ENCODE measurements at regions not wholly inside any gene's neighbourhood (a gene's known extent, or its start where the extent isn't known, plus 50 kb on each side); places are given as distances from the start of the nearest gene placed in this dataset.

DNA sequence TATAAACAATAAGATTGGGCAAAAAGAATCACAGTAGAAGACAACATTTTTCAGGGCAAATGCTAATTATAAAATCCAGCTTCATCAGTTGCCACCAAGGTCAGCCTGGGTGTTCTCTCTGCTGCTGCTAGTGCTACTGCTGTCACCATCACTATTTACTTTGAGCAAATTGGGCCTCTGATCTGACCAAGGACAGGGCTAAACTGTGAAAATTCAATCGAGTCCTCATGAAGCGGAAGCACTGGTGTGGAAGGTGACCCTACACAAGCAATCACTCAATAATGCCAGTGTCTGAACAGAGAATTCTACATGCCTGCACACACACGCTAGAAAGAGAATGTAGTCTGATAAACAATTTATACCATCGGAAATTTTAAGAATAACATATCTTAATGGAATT lies 122.9 kb upstream of the TTC29 start:
- Histone ChIP-seq H3K4me3 (ENCODE audit: insufficient read depth, low read depth, low read length) (no peak overlapping the region), H3K27me3 (ENCODE audit: control insufficient read depth, insufficient read depth, low read length) (peaks cover 46% of the 10 kb centered on the region; the same call in 1 of the 2 replicates), H3K36me3 (replicated peaks; ENCODE audit: control insufficient read depth, insufficient read depth, low read length) (no peaks in the 10 kb centered on the region)
- DNase-seq = no peak

DNA sequence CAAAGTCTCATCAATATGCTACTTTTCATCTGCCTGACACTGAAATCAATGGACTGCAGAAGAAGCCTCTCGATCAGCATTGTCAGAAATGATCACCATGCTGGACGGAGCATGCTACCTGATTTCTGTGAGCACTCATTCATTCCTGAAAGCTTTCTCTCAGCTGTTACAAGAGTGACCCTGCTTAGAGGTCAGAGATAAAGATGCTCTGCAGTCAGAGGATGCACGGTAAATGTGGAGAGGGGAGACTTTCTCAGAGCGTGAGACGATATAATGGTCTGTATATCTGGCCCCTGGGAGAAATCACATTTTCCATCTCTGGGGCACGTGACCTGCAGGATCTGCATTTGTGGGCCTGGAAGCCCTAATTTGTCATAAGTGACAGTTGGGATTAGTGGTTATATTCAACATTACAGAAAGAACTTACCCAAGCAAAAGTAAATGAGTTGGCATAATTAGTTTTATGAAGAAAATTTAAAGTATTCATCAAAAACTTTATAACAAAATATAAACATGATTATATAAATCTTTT lies 125.6 kb upstream of the TTC29 start:
- DNase-seq = no peak
- H3K27me3 ChIP-seq (ENCODE audit: control insufficient read depth, insufficient read depth, low read length) = peaks cover 58% of the 10 kb centered on the region; the same call in 1 of the 2 replicates
- H3K36me3 ChIP-seq (replicated peaks; ENCODE audit: control insufficient read depth, insufficient read depth, low read length) = no peaks in the 10 kb centered on the region
- no peak overlapping the region for H3K4me3 ChIP-seq (ENCODE audit: insufficient read depth, low read depth, low read length)

DNA sequence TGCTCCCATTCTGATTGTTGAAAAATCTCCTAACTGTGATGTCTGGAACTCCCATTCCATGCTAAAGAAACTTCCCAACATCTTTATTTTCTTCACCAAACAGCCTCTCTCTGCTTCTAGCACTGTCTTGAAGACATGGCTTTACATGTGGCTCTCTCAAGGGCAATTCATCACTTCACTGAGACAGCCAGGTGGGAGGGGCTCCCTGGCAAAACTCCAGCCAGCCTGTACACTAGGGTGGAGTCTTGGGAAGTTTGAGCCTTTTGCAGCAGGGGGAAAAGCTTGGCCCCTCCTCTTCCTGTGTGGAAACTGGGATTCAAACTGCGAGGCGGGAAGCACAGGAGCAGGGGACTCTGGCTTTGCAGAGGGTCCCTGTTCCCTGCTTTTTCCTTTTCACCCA lies 130.5 kb upstream of the TTC29 start:
- Histone ChIP-seq H3K36me3 (replicated peaks; ENCODE audit: control insufficient read depth, insufficient read depth, low read length) (no peaks in the 10 kb centered on the region), H3K4me3 (ENCODE audit: insufficient read depth, low read depth, low read length) (no peak overlapping the region), H3K27me3 (ENCODE audit: control insufficient read depth, insufficient read depth, low read length) (peaks cover 41% of the 10 kb centered on the region; the same call in 1 of the 2 replicates)
- no peak for DNase-seq

DNA sequence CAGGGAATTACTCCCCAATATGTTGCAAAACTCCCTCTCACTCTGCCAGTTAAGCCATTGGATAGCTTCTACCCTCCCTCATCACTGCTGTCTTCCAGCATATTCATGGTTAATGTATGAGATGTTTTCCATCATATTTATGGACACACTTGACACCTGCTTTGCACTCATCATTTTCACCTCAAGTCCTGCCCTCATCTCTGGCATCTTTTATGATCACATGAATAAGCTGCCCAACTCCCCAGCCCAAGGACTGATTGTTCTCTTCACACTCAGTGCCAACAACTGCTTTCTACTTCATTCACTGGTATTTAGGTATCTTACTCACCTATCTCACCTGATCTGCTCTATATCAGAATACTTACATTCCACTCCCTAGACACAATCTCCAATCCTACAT lies 131.1 kb upstream of the TTC29 start:
- no peak for DNase-seq
- H3K36me3 ChIP-seq (replicated peaks; ENCODE audit: control insufficient read depth, insufficient read depth, low read length) = no peaks in the 10 kb centered on the region
- H3K27me3 ChIP-seq (ENCODE audit: control insufficient read depth, insufficient read depth, low read length) = peaks cover 38% of the 10 kb centered on the region; the same call in 1 of the 2 replicates
- no peak overlapping the region for H3K4me3 ChIP-seq (ENCODE audit: insufficient read depth, low read depth, low read length)

DNA sequence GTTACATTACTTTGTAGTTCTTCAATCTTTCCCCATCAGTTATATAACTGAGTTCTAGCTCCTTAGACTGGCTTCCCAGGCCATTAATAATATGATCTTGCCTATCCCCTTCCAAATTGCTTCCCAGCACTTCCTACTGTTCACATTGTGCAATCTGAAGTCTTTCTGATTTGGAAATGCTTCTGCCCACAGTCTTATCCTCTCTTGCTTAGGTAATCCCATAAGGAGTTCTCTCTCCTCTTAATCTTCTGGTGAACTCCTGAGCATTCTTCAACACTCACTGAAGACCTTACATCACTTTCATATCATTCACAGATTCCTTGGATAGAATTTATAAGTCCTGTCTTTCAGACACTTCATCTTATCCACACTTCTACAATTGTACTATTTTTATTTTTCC lies 132.7 kb upstream of the TTC29 start:
- Histone ChIP-seq H3K4me3 (ENCODE audit: insufficient read depth, low read depth, low read length) (no peak overlapping the region), H3K36me3 (replicated peaks; ENCODE audit: control insufficient read depth, insufficient read depth, low read length) (no peaks in the 10 kb centered on the region), H3K27me3 (ENCODE audit: control insufficient read depth, insufficient read depth, low read length) (peaks cover 28% of the 10 kb centered on the region; the same call in 1 of the 2 replicates)
- DNase-seq = no peak

DNA sequence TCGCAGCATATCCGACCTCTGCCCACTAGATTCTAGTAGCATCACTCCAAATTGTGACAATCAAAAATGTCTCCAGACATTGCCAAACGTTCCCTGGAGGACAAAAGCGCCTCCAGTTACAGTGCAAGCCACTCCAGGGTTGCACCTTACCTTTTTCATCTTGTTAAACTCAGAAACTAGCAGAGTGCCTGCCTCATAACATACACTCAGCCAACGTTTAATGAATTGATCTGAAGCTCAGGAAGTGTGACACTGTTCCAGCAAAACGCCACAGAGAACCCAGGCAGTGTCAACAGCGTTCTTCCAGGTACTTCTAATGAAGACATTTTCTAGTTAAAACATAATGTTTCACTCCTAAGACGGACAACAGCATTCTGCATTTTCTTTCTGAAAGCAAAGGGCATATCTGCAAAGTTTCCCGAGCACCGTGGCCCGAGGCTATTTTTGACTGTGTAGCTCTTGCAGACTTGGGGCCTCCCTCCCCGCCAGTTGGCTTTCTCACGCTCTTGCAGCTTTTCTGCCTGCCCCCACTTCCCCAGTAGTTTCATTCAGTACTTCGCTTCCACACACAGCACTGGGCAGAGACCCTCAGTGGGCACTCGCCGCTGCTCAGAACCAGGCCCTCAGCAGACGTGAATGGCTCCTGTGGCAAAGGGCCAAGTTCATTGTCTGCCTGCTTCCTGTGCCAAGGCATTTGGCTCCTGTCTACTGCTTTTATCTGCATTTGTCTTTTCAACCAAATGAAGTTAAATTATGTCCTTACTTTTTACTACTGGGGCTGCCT lies 133.4 kb upstream of the TTC29 start:
- Histone ChIP-seq H3K27me3 (ENCODE audit: control insufficient read depth, insufficient read depth, low read length) (peaks cover 22% of the 10 kb centered on the region; the same call in 1 of the 2 replicates), H3K36me3 (replicated peaks; ENCODE audit: control insufficient read depth, insufficient read depth, low read length) (no peaks in the 10 kb centered on the region), H3K4me3 (ENCODE audit: insufficient read depth, low read depth, low read length) (no peak overlapping the region)
- no peak for DNase-seq

DNA sequence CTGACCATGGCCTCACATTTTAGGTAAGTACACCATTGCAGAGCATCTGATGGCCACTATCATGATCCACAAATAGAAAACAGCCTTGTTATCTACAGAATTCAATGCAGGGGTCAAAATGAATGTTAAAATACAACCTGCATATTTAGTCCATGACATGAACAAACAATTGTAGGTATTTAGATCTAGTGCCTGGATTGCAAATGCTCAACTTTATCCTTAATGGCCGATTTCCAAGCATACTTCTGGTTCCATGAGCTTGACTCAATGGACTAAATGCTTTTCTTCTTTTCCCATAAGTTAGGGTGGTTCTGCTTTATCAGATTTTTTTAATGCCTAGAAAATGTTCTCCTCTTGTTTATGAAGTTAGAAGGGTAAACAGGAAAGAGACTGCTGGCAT lies 139.2 kb upstream of the TTC29 start:
- Histone ChIP-seq H3K36me3 (replicated peaks; ENCODE audit: control insufficient read depth, insufficient read depth, low read length) (no peaks in the 10 kb centered on the region), H3K27me3 (ENCODE audit: control insufficient read depth, insufficient read depth, low read length) (peaks cover 1% of the 10 kb centered on the region; the same call in 1 of the 2 replicates), H3K4me3 (ENCODE audit: insufficient read depth, low read depth, low read length) (no peak overlapping the region)
- DNase-seq = no peak

DNA sequence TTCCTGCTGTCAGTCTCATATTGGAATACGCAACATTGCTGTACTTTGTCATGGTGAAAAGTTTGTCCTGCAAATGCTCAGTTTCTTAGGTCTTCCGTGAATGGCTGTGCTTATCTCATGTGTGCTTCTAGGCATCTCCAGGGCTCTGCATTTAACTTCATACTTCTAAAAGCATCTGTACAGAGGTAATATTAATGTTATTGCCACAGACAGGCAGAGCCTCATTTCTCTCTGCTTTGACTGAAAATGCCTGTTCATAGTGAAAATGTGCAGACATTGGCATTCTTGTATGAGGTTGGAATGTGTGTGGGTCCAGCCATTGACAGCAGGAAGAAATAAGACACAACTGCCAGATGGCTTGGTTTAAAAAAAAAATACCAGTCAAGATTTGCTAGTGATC lies 140.1 kb upstream of the TTC29 start:
- H3K27me3 ChIP-seq (ENCODE audit: control insufficient read depth, insufficient read depth, low read length) = no peaks in the 10 kb centered on the region; the same call in 1 of the 2 replicates
- H3K4me3 ChIP-seq (ENCODE audit: insufficient read depth, low read depth, low read length) = no peak overlapping the region
- no peak for DNase-seq
- H3K36me3 ChIP-seq (replicated peaks; ENCODE audit: control insufficient read depth, insufficient read depth, low read length) = no peaks in the 10 kb centered on the region

DNA sequence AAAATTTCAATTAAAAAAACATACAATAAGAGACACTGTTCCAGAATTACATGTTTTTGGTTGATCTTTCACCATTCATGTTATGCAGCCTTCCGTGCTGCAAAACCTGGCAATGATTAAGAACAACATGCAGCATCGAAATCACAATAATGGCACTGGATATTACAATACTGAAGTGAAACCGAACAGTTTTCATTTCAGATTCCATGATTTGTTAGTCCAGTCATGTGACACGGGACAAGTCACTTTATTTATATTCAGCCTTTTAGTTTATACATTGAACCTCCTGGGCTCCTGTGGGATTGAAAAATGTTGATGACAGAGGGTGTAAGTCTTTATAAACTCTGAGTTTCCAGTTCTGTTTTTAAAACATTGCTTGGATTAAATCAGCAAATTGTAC lies 142.5 kb upstream of the TTC29 start:
- Histone ChIP-seq H3K4me3 (ENCODE audit: insufficient read depth, low read depth, low read length) (no peak overlapping the region), H3K36me3 (replicated peaks; ENCODE audit: control insufficient read depth, insufficient read depth, low read length) (no peaks in the 10 kb centered on the region), H3K27me3 (ENCODE audit: control insufficient read depth, insufficient read depth, low read length) (no peaks in the 10 kb centered on the region; the same call in 1 of the 2 replicates)
- DNase-seq = no peak

DNA sequence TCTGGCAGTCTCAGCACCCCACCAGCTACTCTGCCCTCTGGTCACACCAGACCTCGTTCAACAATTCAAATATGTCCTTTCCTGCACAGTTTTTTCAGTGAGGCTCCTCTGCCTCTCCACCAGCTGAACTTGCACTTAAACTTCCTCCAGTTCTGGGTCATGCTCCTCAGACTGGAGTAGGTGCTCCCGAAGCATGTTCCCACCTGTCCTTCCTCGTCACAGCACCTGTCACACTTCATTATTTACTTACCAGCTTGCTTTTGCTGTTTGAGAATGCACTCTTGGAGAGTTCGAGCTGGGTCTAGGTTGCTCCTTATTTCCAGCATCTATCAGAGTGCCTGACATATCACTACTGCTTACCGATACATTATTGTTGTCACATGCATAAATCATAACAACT lies 144.8 kb upstream of the TTC29 start:
- no peak for DNase-seq
- H3K4me3 ChIP-seq (ENCODE audit: insufficient read depth, low read depth, low read length) = no peak overlapping the region

DNA sequence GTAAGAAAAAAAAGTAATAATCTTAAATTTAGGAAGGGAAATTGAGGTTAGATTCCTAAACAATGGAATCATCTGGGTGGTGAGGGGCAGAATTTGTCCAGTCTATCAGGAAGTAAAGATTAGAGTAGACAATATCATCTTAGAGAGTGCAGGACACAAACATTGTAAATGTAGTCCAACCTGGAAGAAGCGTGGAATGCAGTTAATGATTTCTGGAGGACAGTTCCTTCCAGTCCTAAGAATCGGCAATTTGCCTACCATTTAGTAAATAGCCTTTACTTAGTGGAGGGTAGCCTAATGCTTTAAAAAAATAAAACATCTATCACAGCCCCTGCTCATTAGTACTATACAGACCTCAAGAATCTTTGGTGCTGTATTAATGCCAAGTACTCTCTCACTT lies 147.5 kb upstream of the TTC29 start:
- H3K4me3 ChIP-seq (ENCODE audit: insufficient read depth, low read depth, low read length) = no peak overlapping the region
- DNase-seq = no peak

More for the DNA sequence above, 144.8 kb upstream of the TTC29 start:
- no peaks in the 10 kb centered on the region for H3K36me3 ChIP-seq (replicated peaks; ENCODE audit: control insufficient read depth, insufficient read depth, low read length)
- no peaks in the 10 kb centered on the region; the same call in 1 of the 2 replicates for H3K27me3 ChIP-seq (ENCODE audit: control insufficient read depth, insufficient read depth, low read length)

DNA sequence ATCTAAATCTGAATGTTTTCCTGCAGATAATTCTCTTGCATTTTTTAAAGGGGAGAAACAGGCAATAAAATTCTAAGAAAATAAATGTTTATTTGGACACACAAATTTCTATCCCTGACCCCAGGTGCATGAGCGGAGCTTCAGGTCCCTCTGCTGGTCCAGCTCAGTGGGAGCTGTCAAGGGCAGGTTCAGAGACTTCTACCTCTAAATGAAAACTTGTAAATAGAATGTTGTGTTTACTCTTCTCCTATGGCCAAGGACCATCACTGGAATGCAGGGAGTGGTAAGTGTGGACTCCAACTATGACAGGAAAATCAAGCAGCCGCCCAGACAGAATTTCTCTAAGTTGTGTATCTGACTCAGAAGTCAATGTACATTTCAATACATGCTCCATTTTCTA lies 148.6 kb upstream of the TTC29 start:
- Histone ChIP-seq H3K27me3 (ENCODE audit: control insufficient read depth, insufficient read depth, low read length) (no peaks in the 10 kb centered on the region; the same call in 1 of the 2 replicates), H3K36me3 (replicated peaks; ENCODE audit: control insufficient read depth, insufficient read depth, low read length) (no peaks in the 10 kb centered on the region), H3K4me3 (ENCODE audit: insufficient read depth, low read depth, low read length) (no peak overlapping the region)
- peak; percentile 28 for DNase-seq

More for the DNA sequence above, 147.5 kb upstream of the TTC29 start:
- Histone ChIP-seq H3K36me3 (replicated peaks; ENCODE audit: control insufficient read depth, insufficient read depth, low read length) (no peaks in the 10 kb centered on the region), H3K27me3 (ENCODE audit: control insufficient read depth, insufficient read depth, low read length) (no peaks in the 10 kb centered on the region; the same call in 1 of the 2 replicates)

DNA sequence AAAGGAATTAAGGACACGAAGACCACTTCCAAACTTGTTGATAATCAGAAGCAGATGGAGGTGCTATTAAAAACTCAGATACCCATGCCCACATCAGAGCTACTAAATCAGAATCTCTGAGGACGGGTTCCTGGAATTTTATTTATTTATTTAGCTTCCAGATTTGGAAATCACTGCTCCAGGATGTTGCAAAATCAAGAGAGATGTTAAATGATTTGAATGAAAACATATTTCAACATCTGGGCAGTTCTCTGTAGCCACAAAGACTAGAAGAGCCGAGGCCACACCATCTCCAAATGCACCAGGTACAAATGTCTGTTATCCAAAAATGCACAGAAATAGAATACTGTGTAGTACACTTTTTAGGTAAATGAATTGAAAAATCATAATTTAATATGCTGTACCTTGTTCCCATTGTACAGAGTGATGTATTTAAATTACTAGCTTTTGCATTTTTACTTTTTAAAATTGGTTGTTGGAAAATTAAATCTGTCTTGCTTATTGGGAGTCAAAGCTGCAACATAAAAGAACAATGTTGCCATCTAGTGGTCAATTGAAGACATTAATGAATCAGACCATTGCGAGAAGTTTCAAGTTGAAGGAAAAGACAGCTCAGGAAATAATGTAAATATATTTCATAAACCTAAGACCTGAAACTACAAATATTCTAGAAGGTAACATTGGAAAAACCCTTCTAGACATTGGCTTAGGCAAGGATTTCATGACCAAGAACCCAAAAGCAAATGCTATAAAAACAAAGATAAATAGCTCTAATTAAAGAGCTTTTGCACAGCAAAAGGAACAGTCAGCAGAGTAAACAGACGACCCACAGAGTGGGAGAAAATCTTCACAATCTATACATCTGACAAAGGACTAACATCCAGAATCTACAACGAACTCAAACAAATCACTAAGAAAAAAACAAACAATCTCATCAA lies 151.3 kb upstream of the TTC29 start:
- Histone ChIP-seq H3K27me3 (ENCODE audit: control insufficient read depth, insufficient read depth, low read length) (no peaks in the 10 kb centered on the region), H3K4me3 (ENCODE audit: insufficient read depth, low read depth, low read length) (no peak overlapping the region), H3K36me3 (replicated peaks; ENCODE audit: control insufficient read depth, insufficient read depth, low read length) (no peaks in the 10 kb centered on the region)
- DNase-seq = peak; percentile 19

DNA sequence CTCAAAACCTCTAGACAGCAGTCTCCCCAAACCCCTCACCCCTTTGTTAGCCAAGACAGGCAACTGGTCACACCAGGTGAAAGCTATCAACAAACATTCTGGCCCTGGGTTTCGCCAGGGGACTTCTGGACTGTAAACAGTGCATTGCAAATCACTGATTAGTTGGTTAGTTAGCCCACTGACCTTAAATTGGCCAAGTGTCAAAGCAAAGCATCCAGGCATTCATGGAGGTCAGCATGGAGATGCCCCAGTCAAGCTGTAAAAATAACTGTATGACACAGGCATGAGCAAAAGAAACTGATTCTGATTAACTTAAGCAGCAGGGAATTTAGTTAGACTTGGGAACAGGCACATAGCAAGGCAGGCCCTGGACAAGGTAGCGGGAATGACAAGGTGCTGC lies 156.0 kb upstream of the TTC29 start:
- H3K27me3 ChIP-seq (ENCODE audit: control insufficient read depth, insufficient read depth, low read length) = no peaks in the 10 kb centered on the region
- H3K36me3 ChIP-seq (replicated peaks; ENCODE audit: control insufficient read depth, insufficient read depth, low read length) = no peaks in the 10 kb centered on the region
- H3K4me3 ChIP-seq (ENCODE audit: insufficient read depth, low read depth, low read length) = no peak overlapping the region
- no peak for DNase-seq
